Loucy (cell line): ENCODE measurements at regions not wholly inside any gene's neighbourhood (a gene's known extent, or its start where the extent isn't known, plus 50 kb on each side); places are given as distances from the start of the nearest gene placed in this dataset.
"Not testable (repeated sequence)": the region's sequence is repeated elsewhere in the genome, so short reads cannot be mapped to it uniquely, and the experiment has no call there.

Experiments
- CTCF ChIP-seq: fragments of 200-600 bp; sonication (generic); conservative IDR thresholded peaks from 2 replicates; pipeline ENCODE4 v1.5.1; 2014; ENCODE audit warnings: mild to moderate bottlenecking, antibody characterized with exemption, low read length
- EZH2phosphoT487 ChIP-seq: fragments of 200-600 bp; IDR thresholded peaks from 2 replicates; pipeline ENCODE4 v1.6.1; 2018; ENCODE audit warnings: antibody characterized with exemption, mild to moderate bottlenecking, moderate library complexity, borderline replicate concordance

- not testable (repeated sequence) for TF ChIP-seq CTCF, EZH2phosphoT487
These were observed 287.8 kb upstream of the PLGLB2 start for GRCh38 chr2:87460104-87460503.
